Activated T-cell treated with anti-CD3 and anti-CD28 coated beads, Interleukin-2, amount 50 U/mL, for 24 hours (primary cell): ENCODE measurements at regions not wholly inside any gene's neighbourhood (a gene's known extent, or its start where the extent isn't known, plus 50 kb on each side); places are given as distances from the start of the nearest gene placed in this dataset.

Source experiments
- DNase-seq: peaks from one replicate; pipeline ENCODE4 v3.0.0-alpha.2; 2020
- H3K27ac Mint-ChIP-seq: 2 replicates; pipeline ENCODE4 v1.8.0; 2020; ENCODE audit warnings: mild to moderate bottlenecking, mixed read lengths
- H3K27me3 Mint-ChIP-seq: 2 replicates; pipeline ENCODE4 v1.8.0; 2020; ENCODE audit warnings: mixed read lengths
- H3K36me3 Mint-ChIP-seq: 2 replicates; pipeline ENCODE4 v1.8.0; 2020; ENCODE audit warnings: low read depth, mixed read lengths
- H3K4me1 Mint-ChIP-seq: 2 replicates; pipeline ENCODE4 v1.8.0; 2020; ENCODE audit warnings: low read depth, mixed read lengths
- H3K4me3 Mint-ChIP-seq: 2 replicates; pipeline ENCODE4 v1.8.0; 2020; ENCODE audit warnings: mild to moderate bottlenecking, moderate library complexity, mixed read lengths
- H3K9me3 Mint-ChIP-seq: 2 replicates; pipeline ENCODE4 v1.8.0; 2020; ENCODE audit warnings: mixed read lengths

GRCh38 chr9:116084497-116084896, 69.1 kb upstream of the PAPPA start:
- no peak overlapping the region for H3K27ac Mint-ChIP-seq
- H3K27me3 Mint-ChIP-seq: no peaks in the 10 kb centered on the region
- H3K36me3 Mint-ChIP-seq: no peaks in the 10 kb centered on the region
- no peaks in the 10 kb centered on the region for H3K9me3 Mint-ChIP-seq
- no peak overlapping the region for H3K4me3 Mint-ChIP-seq
- no peaks in the 10 kb centered on the region for H3K4me1 Mint-ChIP-seq
- no peak for DNase-seq

GRCh38 chr9:116087246-116087645, 66.3 kb upstream of the PAPPA start:
- no peak for DNase-seq
- H3K4me1 Mint-ChIP-seq: no peaks in the 10 kb centered on the region
- H3K27ac Mint-ChIP-seq: no peak overlapping the region
- H3K36me3 Mint-ChIP-seq: no peaks in the 10 kb centered on the region
- H3K4me3 Mint-ChIP-seq: no peak overlapping the region
- peaks cover 4% of the 10 kb centered on the region for H3K9me3 Mint-ChIP-seq
- H3K27me3 Mint-ChIP-seq: no peaks in the 10 kb centered on the region

- no peaks in the 10 kb centered on the region for H3K36me3 Mint-ChIP-seq
- peaks cover 4% of the 10 kb centered on the region for H3K9me3 Mint-ChIP-seq
- no peaks in the 10 kb centered on the region for H3K27me3 Mint-ChIP-seq
- H3K4me3 Mint-ChIP-seq: no peak overlapping the region
- no peak for DNase-seq
- H3K4me1 Mint-ChIP-seq: no peaks in the 10 kb centered on the region
- H3K27ac Mint-ChIP-seq: no peak overlapping the region
These were observed 65.8 kb upstream of the PAPPA start for GRCh38 chr9:116087751-116088194.

- no peak overlapping the region for H3K4me3 Mint-ChIP-seq
- H3K36me3 Mint-ChIP-seq: no peaks in the 10 kb centered on the region
- H3K9me3 Mint-ChIP-seq: peaks cover 4% of the 10 kb centered on the region
- no peak for DNase-seq
- no peaks in the 10 kb centered on the region for H3K4me1 Mint-ChIP-seq
- no peaks in the 10 kb centered on the region for H3K27me3 Mint-ChIP-seq
- H3K27ac Mint-ChIP-seq: no peak overlapping the region
These were observed 65.2 kb upstream of the PAPPA start for GRCh38 chr9:116088396-116088795.

- Mint-ChIP-seq H3K4me3 (no peak overlapping the region), H3K36me3 (no peaks in the 10 kb centered on the region), H3K4me1 (no peaks in the 10 kb centered on the region), H3K27me3 (no peaks in the 10 kb centered on the region), H3K9me3 (peaks cover 4% of the 10 kb centered on the region), H3K27ac (no peak overlapping the region)
- DNase-seq: no peak
These were observed 63.4 kb upstream of the PAPPA start for GRCh38 chr9:116090030-116090770.

DNA sequence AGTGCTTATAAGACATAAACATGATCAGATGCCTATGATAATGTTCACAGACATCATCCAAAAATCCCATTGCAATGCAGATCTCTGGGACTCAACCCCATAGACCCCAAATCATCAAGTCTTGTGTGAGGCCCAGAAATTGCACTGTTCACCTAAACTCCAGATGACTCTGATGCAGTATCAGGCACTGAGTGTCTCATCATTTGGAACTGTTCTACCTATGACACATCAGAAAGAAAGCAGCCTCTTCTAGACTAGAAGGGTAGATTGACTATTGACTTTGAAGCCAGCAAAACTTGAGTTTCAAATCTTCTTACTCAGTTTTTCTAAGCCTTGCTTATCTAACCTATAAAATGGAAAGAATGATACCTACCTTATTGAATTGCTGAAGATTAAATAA, 58.7 kb upstream of the PAPPA start:
- no peak for DNase-seq
- Mint-ChIP-seq H3K27ac (no peak overlapping the region), H3K27me3 (no peaks in the 10 kb centered on the region), H3K4me3 (no peak overlapping the region), H3K36me3 (no peaks in the 10 kb centered on the region), H3K9me3 (peaks cover 5% of the 10 kb centered on the region), H3K4me1 (no peaks in the 10 kb centered on the region)

DNA sequence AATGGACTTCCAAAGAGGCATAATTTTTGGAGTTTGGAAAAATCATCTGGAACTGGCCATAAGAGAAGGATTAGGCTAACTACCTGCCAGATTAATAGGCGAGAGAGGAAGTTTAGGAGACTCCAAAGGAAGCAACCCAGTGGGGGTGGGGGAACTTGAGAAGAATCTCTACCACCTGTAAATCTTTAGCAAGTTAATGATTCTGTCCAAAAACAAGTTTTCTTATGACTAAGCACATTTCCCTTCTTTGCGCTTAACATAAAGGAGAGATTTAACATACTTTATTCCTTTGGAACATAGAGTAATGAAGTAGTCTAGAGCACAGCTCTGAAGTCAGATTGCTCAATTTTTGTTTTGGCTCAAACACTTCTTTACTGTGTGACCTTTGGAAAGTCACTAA, 58.2 kb upstream of the PAPPA start:
- DNase-seq: no peak
- no peak overlapping the region for H3K27ac Mint-ChIP-seq
- no peaks in the 10 kb centered on the region for H3K36me3 Mint-ChIP-seq
- no peaks in the 10 kb centered on the region for H3K27me3 Mint-ChIP-seq
- no peak overlapping the region for H3K4me3 Mint-ChIP-seq
- H3K4me1 Mint-ChIP-seq: no peaks in the 10 kb centered on the region
- peaks cover 5% of the 10 kb centered on the region for H3K9me3 Mint-ChIP-seq

DNA sequence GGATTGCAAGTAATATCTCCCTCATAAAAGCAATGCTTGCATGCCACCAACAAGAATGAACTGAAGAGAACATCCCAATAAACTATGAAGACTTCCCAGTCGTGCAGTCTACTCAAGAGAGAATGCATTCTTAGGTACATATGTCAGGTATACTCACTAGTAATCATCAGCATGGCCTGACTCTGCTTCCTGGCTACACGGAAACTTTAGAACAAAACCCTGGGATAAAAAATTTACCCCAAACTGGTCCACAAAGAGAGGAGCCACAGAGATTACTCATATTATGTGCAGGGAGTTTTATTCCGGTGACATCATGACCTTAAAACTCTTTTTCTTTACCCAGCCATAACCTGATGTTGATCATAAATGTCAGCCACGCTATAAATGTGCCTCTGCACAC, 57.5 kb upstream of the PAPPA start:
- Mint-ChIP-seq H3K36me3 (no peaks in the 10 kb centered on the region), H3K9me3 (peaks cover 2% of the 10 kb centered on the region), H3K4me3 (no peak overlapping the region), H3K27me3 (no peaks in the 10 kb centered on the region), H3K4me1 (no peaks in the 10 kb centered on the region), H3K27ac (no peak overlapping the region)
- no peak for DNase-seq

DNA sequence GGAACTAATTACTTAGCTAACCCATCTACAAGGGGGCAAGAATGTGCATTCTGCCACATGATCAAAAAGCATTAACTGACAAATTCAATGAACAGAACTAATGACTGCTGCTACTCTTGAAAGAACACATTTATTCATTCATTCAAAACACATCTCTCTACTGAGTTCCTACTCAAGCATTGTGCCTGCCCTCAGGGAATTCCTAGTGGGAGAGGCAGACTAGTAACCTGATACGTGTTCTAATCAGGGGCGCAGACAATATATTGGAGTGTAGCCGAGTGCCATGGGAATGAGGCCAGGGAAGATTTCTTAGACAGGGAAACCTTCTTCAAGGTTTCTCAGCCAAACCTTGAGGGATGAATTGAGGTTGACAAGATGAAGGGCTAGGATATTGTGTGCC, 56.7 kb upstream of the PAPPA start:
- H3K9me3 Mint-ChIP-seq: peaks cover 2% of the 10 kb centered on the region
- no peak for DNase-seq
- no peaks in the 10 kb centered on the region for H3K4me1 Mint-ChIP-seq

DNA sequence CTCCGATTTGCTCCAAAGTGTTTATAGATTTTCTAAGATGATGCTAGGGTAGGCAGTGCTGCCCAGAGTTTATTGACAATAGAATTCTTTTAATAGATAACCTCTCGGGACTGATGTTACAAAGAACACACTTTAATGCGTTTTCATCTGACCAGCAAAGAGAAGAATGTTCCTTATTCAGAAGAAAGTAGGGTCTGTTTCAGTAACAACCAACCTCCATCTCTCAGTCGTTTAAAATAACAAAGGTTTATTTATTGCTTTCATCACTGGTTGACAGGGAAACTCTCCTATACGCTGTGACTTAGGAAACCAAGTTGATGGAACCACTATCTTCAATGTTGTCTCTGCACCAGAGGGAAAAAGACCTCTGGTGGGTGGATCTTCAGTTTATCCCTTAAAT, 55.1 kb upstream of the PAPPA start:
- H3K27me3 Mint-ChIP-seq: no peaks in the 10 kb centered on the region
- no peaks in the 10 kb centered on the region for H3K36me3 Mint-ChIP-seq
- no peak for DNase-seq
- H3K27ac Mint-ChIP-seq: no peak overlapping the region
- peaks cover 2% of the 10 kb centered on the region for H3K9me3 Mint-ChIP-seq
- no peak overlapping the region for H3K4me3 Mint-ChIP-seq
- H3K4me1 Mint-ChIP-seq: no peaks in the 10 kb centered on the region

More for the DNA sequence above, 56.7 kb upstream of the PAPPA start:
- Mint-ChIP-seq H3K36me3 (no peaks in the 10 kb centered on the region), H3K4me3 (no peak overlapping the region), H3K27ac (no peak overlapping the region), H3K27me3 (no peaks in the 10 kb centered on the region)

DNA sequence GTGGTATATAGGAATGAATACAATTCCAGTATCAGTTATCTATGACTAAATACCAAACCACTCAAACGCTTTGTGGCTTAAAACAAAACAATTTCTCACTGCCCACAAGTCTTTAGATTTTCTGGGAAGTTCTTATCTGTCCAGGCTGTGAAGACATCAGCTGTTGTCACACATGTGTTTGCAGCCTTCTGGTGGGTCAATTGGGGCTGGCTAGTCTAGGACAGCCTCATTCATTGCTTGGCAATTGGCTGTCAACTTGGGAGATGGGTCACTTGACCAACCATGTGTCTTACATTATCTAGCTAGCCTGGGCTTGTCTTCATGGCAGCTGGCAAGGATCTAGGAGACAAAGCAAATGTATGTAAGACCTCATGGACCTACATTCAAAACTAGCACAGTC, 53.8 kb upstream of the PAPPA start:
- Mint-ChIP-seq H3K4me1 (no peaks in the 10 kb centered on the region), H3K9me3 (peaks cover 2% of the 10 kb centered on the region), H3K27ac (no peak overlapping the region), H3K4me3 (no peak overlapping the region), H3K27me3 (no peaks in the 10 kb centered on the region), H3K36me3 (no peaks in the 10 kb centered on the region)
- DNase-seq: no peak

DNA sequence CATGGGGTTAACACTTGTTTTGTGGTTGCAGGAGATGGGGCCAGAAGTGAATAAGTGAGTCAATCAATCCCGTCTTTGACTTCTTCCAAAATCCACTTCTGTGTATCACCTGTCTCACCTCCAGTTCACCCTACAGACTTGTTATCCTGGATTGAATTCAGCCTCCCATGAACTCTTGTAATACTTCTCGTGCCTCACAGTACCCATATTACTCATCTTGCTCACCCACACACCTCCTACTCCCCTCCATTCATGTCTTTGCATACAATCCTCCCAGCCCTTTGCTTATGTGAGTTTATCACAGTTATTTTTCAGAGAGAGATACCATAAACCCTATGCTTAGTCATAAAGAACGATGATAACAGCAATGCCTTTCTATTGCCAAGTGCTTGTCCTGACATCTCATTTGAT, 52.9 kb upstream of the PAPPA start:
- Mint-ChIP-seq H3K4me3 (no peak overlapping the region), H3K36me3 (no peaks in the 10 kb centered on the region), H3K27me3 (no peaks in the 10 kb centered on the region), H3K9me3 (peaks cover 2% of the 10 kb centered on the region), H3K4me1 (no peaks in the 10 kb centered on the region), H3K27ac (no peak overlapping the region)
- DNase-seq: no peak

GRCh38 chr9:116101516-116101915, 52.1 kb upstream of the PAPPA start:
- H3K36me3 Mint-ChIP-seq: no peaks in the 10 kb centered on the region
- H3K27ac Mint-ChIP-seq: no peak overlapping the region
- no peaks in the 10 kb centered on the region for H3K4me1 Mint-ChIP-seq
- no peak for DNase-seq
- peaks cover 2% of the 10 kb centered on the region for H3K9me3 Mint-ChIP-seq
- no peaks in the 10 kb centered on the region for H3K27me3 Mint-ChIP-seq
- H3K4me3 Mint-ChIP-seq: no peak overlapping the region

- H3K27ac Mint-ChIP-seq: no peak overlapping the region
These were observed 51.0 kb upstream of the PAPPA start for GRCh38 chr9:116102596-116102995.

More at GRCh38 chr9:116102596-116102995, 51.0 kb upstream of the PAPPA start:
- Mint-ChIP-seq H3K9me3 (no peaks in the 10 kb centered on the region), H3K36me3 (no peaks in the 10 kb centered on the region), H3K27me3 (no peaks in the 10 kb centered on the region), H3K4me3 (no peak overlapping the region), H3K4me1 (no peaks in the 10 kb centered on the region)
- no peak for DNase-seq
